ENCODE measurements at regions not wholly inside any gene's neighbourhood (a gene's known extent, or its start where the extent isn't known, plus 50 kb on each side); places are given as distances from the start of the nearest gene placed in this dataset.
"Not testable (repeated sequence)": the region's sequence is repeated elsewhere in the genome, so short reads cannot be mapped to it uniquely, and the experiment has no call there.

- DNase-seq (ENCODE audit: low spot score); in situ Hi-C loops (cut with HindIII; ENCODE audit: low sequenced_read_pairs): not testable (repeated sequence)
These were observed 88.1 kb downstream of the KCNJ18 start for GRCh38 chr17:21780293-21780888.

GRCh38 chr17:21780919-21781665 lies 88.8 kb downstream of the KCNJ18 start:
- in situ Hi-C loops (cut with HindIII; ENCODE audit: low sequenced_read_pairs); DNase-seq (ENCODE audit: low spot score): not testable (repeated sequence)

GRCh38 chr17:21781666-21782024 lies 89.3 kb downstream of the KCNJ18 start:
- in situ Hi-C loops (cut with HindIII; ENCODE audit: low sequenced_read_pairs), result not testable (repeated sequence)

GRCh38 chr17:21782107-21782506 lies 89.8 kb downstream of the KCNJ18 start:
- in situ Hi-C loops (cut with HindIII; ENCODE audit: low sequenced_read_pairs); DNase-seq (ENCODE audit: low spot score): not testable (repeated sequence)

More at GRCh38 chr17:21781666-21782024, 89.3 kb downstream of the KCNJ18 start:
- DNase-seq (ENCODE audit: low spot score), result not testable (repeated sequence)

DNA sequence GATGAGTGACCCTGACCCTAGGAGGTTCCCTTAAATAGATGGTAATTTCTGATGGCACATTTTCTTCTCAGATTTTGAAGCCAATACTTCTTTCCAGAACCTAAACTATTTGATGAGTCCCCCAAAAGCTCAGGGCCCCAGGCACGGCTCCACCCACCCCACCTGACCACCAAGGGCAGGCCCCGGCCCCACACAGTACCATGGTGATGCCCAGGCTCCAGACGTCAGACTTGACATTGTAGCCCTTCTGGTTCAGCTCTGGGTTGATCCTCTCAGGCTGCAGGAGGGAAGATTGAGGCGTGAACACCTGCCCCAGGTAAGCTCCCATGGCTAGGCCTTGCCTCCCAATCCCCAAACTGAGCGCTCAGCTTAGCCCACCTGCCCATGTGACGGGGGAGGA lies 90.3 kb downstream of the KCNJ18 start:
- in situ Hi-C loops (cut with HindIII; ENCODE audit: low sequenced_read_pairs); DNase-seq (ENCODE audit: low spot score): not testable (repeated sequence)

DNA sequence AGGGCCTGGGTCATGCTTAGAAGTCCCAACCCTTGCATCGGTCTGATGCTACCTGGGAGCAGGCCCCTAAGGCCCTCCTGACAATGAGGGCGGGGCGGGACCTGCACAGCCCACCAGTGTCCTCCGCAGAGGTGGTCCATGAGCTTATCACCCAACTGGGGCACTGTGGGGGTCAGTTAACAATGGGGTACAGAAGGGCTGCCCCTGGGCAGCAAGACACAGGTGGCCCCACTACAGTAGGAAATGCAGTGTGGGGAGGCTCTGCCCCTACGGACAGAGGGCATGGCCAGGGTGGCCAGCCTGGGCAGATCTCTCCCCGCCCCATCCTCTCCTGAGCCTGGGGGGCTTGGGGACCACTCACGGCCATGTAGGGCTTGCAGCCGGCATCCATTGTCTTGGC lies 90.7 kb downstream of the KCNJ18 start:
- in situ Hi-C loops (cut with HindIII; ENCODE audit: low sequenced_read_pairs); DNase-seq (ENCODE audit: low spot score): not testable (repeated sequence)

- in situ Hi-C loops (cut with HindIII; ENCODE audit: low sequenced_read_pairs); DNase-seq (ENCODE audit: low spot score): not testable (repeated sequence)
These were observed 121.9 kb downstream of the KCNJ18 start for GRCh38 chr17:21814272-21814671.

- DNase-seq (ENCODE audit: low spot score), result no peak
- in situ Hi-C loops (cut with HindIII; ENCODE audit: low sequenced_read_pairs), result no loop called here
These were observed 122.5 kb downstream of the KCNJ18 start for GRCh38 chr17:21814776-21815175.

- DNase-seq (ENCODE audit: low spot score), result no peak
- in situ Hi-C loops (cut with HindIII; ENCODE audit: low sequenced_read_pairs), result no loop called here
These were observed 123.2 kb downstream of the KCNJ18 start for GRCh38 chr17:21815352-21816063.

GRCh38 chr17:21816592-21817567 lies 124.6 kb downstream of the KCNJ18 start:
- in situ Hi-C loops (cut with HindIII; ENCODE audit: low sequenced_read_pairs), result no loop called here
- no peak for DNase-seq (ENCODE audit: low spot score)

GRCh38 chr17:21817791-21818364 lies 125.6 kb downstream of the KCNJ18 start:
- in situ Hi-C loops (cut with HindIII; ENCODE audit: low sequenced_read_pairs), result no loop called here
- no peak for DNase-seq (ENCODE audit: low spot score)

- in situ Hi-C loops (cut with HindIII; ENCODE audit: low sequenced_read_pairs), result no loop called here
- no peak for DNase-seq (ENCODE audit: low spot score)
These were observed 130.8 kb downstream of the KCNJ18 start for GRCh38 chr17:21823090-21823489.

- no peak for DNase-seq (ENCODE audit: low spot score)
- in situ Hi-C loops (cut with HindIII; ENCODE audit: low sequenced_read_pairs), result no loop called here
These were observed 131.3 kb downstream of the KCNJ18 start for GRCh38 chr17:21823643-21824042.

GRCh38 chr17:21841839-21842238 lies 149.5 kb downstream of the KCNJ18 start:
- in situ Hi-C loops (cut with HindIII; ENCODE audit: low sequenced_read_pairs), result no loop called here
- DNase-seq (ENCODE audit: low spot score), result no peak

GRCh38 chr17:21842332-21843317 lies 150.3 kb downstream of the KCNJ18 start:
- in situ Hi-C loops (cut with HindIII; ENCODE audit: low sequenced_read_pairs), result no loop called here
- DNase-seq (ENCODE audit: low spot score), result no peak

DNA sequence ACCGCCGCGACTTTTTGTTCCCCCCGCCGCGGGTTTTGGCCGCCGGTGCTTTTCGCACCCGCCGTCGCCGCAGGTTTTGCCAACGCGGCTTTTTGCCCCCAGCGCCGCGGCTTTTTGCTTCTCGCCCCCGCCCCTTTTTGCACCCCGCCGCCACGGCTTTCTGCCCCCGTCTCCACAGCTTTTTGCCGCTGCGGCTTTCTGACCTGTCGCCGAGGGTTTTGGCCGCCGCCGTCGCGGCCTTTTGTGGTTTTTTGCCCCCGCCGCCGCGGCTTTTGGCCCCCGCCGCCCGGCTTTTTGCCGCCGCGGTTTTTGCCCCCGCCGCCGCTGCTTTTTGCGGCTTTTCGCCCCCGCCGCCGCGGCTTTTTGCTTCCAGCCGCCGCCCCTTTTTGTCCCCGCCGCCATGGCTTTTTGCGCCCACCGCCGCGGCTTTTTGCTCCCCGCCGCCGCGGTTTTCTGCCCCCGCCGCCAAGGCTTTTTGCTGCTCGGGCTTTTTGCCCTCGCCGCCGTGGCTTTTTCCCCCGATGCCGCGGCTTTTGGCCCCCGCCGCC lies 151.1 kb downstream of the KCNJ18 start:
- in situ Hi-C loops (cut with HindIII; ENCODE audit: low sequenced_read_pairs), result no loop called here
- no peak for DNase-seq (ENCODE audit: low spot score)

GRCh38 chr17:21843951-21844590 lies 151.7 kb downstream of the KCNJ18 start:
- no peak for DNase-seq (ENCODE audit: low spot score)
- in situ Hi-C loops (cut with HindIII; ENCODE audit: low sequenced_read_pairs), result no loop called here

All from G401 (cell line).